HEK293 (cell line): ENCODE measurements at regions not wholly inside any gene's neighbourhood (a gene's known extent, or its start where the extent isn't known, plus 50 kb on each side); places are given as distances from the start of the nearest gene placed in this dataset.

Source experiments
- BCL11A ChIP-seq: fragments of 450-650 bp; formaldehyde crosslinking; IDR thresholded peaks from 2 replicates; pipeline ENCODE4 v1.5.1; 2016; ENCODE audit warnings: low read depth, missing biosample characterization, missing genetic modification characterization
- EGR2 ChIP-seq: fragments of 450-650 bp; formaldehyde crosslinking; IDR thresholded peaks from 2 replicates; pipeline ENCODE4 v1.5.1; 2016; ENCODE audit warnings: low read depth, missing biosample characterization, missing genetic modification characterization
- IKZF3 ChIP-seq: fragments of 450-650 bp; IDR thresholded peaks from 2 replicates; pipeline ENCODE4 v1.5.0; 2018; ENCODE audit warnings: missing biosample characterization, mild to moderate bottlenecking, missing genetic modification characterization, moderate library complexity
- MEIS1 ChIP-seq: sonication (generic); formaldehyde crosslinking; IDR thresholded peaks from 2 replicates; pipeline ENCODE4 v1.8.1; 2022; ENCODE audit warnings: missing genetic modification reagents, mild to moderate bottlenecking, borderline replicate concordance
- SCRT2 ChIP-seq: fragments of 450-650 bp; formaldehyde crosslinking; IDR thresholded peaks from 2 replicates; pipeline ENCODE4 v1.5.1; 2016; ENCODE audit warnings: missing biosample characterization, missing genetic modification characterization
- ZEB2 ChIP-seq: fragments of 450-650 bp; formaldehyde crosslinking; IDR thresholded peaks from 2 replicates; pipeline ENCODE4 v1.5.1; 2016; ENCODE audit warnings: missing biosample characterization, missing genetic modification characterization
- ZNF239 ChIP-seq: fragments of 450-650 bp; formaldehyde crosslinking; IDR thresholded peaks from 2 replicates; pipeline ENCODE4 v1.5.1; 2016; ENCODE audit warnings: missing biosample characterization, missing genetic modification characterization
- ZNF266 ChIP-seq: fragments of 450-650 bp; formaldehyde crosslinking; IDR thresholded peaks from 2 replicates; pipeline ENCODE4 v1.5.1; 2016; ENCODE audit warnings: missing biosample characterization, missing genetic modification characterization, low read depth
- ZNF544 ChIP-seq: fragments of 450-650 bp; formaldehyde crosslinking; IDR thresholded peaks from 2 replicates; pipeline ENCODE4 v1.5.0; 2017; ENCODE audit warnings: missing biosample characterization, missing genetic modification characterization
- ZNF560 ChIP-seq: fragments of 450-650 bp; formaldehyde crosslinking; IDR thresholded peaks from 2 replicates; pipeline ENCODE4 v1.5.1; 2017; ENCODE audit warnings: missing biosample characterization, missing genetic modification characterization, borderline replicate concordance
- ZNF585B ChIP-seq: fragments of 450-650 bp; formaldehyde crosslinking; IDR thresholded peaks from 2 replicates; pipeline ENCODE4 v1.5.1; 2016; ENCODE audit warnings: missing biosample characterization, missing genetic modification characterization
- ZNF791 ChIP-seq: fragments of 450-650 bp; formaldehyde crosslinking; IDR thresholded peaks from 2 replicates; pipeline ENCODE4 v1.5.1; 2016; ENCODE audit warnings: missing biosample characterization, missing genetic modification characterization
- ZSCAN23 ChIP-seq: fragments of 450-650 bp; formaldehyde crosslinking; IDR thresholded peaks from 2 replicates; pipeline ENCODE4 v1.5.1; 2016; ENCODE audit warnings: missing biosample characterization, missing genetic modification characterization
- TF ChIP-seq, protein P1 (sequence below): fragments of 450-650 bp; formaldehyde crosslinking; IDR thresholded peaks from 2 replicates; pipeline ENCODE4 v1.5.1; 2016; ENCODE audit warnings: missing biosample characterization, missing genetic modification characterization
- TF ChIP-seq, protein P2 (sequence below): fragments of 450-650 bp; formaldehyde crosslinking; IDR thresholded peaks from 2 replicates; pipeline ENCODE4 v1.5.1; 2017; ENCODE audit warnings: missing biosample characterization, missing genetic modification characterization
- TF ChIP-seq, protein P3 (sequence below): fragments of 450-650 bp; formaldehyde crosslinking; IDR thresholded peaks from 2 replicates; pipeline ENCODE4 v1.5.0; 2017; ENCODE audit warnings: missing biosample characterization, missing genetic modification characterization, borderline replicate concordance
- TF ChIP-seq, protein P4 (sequence below): fragments of 450-650 bp; formaldehyde crosslinking; IDR thresholded peaks from 2 replicates; pipeline ENCODE4 v1.5.1; 2016; ENCODE audit warnings: missing biosample characterization, missing genetic modification characterization
- TF ChIP-seq, protein P5 (sequence below): fragments of 450-650 bp; formaldehyde crosslinking; IDR thresholded peaks from 2 replicates; pipeline ENCODE4 v1.5.1; 2016; ENCODE audit warnings: missing biosample characterization, missing genetic modification characterization, low read depth

DNA sequence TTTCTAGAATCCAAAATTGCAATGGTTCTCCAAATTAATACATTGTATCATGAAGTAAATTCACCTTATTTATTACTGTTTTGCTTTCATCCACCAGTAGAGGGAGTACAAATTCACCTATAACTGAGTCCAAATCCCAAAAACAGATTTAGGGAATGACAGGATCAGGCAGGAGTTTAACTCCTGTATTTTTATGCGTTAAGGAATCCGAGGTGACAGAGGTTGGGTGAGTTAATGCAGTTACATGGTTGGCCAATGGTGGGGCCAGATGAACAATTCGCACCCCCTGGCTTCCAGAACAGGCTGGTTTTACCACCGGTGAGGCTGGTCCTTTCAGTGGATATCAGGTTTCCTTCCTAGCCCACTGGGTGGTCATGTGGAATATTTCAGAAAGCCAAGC is 82.4 kb downstream of the MTNR1A start (continued):
- TF ChIP-seq, protein P1, sequence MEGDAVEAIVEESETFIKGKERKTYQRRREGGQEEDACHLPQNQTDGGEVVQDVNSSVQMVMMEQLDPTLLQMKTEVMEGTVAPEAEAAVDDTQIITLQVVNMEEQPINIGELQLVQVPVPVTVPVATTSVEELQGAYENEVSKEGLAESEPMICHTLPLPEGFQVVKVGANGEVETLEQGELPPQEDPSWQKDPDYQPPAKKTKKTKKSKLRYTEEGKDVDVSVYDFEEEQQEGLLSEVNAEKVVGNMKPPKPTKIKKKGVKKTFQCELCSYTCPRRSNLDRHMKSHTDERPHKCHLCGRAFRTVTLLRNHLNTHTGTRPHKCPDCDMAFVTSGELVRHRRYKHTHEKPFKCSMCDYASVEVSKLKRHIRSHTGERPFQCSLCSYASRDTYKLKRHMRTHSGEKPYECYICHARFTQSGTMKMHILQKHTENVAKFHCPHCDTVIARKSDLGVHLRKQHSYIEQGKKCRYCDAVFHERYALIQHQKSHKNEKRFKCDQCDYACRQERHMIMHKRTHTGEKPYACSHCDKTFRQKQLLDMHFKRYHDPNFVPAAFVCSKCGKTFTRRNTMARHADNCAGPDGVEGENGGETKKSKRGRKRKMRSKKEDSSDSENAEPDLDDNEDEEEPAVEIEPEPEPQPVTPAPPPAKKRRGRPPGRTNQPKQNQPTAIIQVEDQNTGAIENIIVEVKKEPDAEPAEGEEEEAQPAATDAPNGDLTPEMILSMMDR (tag by site-specific recombination), result 0 out of 2 replicates have a peak, but pooled peaks have one; percentile 6
- no peak for TF ChIP-seq ZNF791 (tag by site-specific recombination)
- TF ChIP-seq ZEB2 (tag by site-specific recombination), result no peak
- no peak for TF ChIP-seq MEIS1 (CRISPR knock-in tag)
- TF ChIP-seq ZSCAN23 (tag by site-specific recombination), result no peak
- TF ChIP-seq, protein P2, sequence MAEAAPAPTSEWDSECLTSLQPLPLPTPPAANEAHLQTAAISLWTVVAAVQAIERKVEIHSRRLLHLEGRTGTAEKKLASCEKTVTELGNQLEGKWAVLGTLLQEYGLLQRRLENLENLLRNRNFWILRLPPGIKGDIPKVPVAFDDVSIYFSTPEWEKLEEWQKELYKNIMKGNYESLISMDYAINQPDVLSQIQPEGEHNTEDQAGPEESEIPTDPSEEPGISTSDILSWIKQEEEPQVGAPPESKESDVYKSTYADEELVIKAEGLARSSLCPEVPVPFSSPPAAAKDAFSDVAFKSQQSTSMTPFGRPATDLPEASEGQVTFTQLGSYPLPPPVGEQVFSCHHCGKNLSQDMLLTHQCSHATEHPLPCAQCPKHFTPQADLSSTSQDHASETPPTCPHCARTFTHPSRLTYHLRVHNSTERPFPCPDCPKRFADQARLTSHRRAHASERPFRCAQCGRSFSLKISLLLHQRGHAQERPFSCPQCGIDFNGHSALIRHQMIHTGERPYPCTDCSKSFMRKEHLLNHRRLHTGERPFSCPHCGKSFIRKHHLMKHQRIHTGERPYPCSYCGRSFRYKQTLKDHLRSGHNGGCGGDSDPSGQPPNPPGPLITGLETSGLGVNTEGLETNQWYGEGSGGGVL (tag by site-specific recombination), result no peak
- TF ChIP-seq, protein P3, sequence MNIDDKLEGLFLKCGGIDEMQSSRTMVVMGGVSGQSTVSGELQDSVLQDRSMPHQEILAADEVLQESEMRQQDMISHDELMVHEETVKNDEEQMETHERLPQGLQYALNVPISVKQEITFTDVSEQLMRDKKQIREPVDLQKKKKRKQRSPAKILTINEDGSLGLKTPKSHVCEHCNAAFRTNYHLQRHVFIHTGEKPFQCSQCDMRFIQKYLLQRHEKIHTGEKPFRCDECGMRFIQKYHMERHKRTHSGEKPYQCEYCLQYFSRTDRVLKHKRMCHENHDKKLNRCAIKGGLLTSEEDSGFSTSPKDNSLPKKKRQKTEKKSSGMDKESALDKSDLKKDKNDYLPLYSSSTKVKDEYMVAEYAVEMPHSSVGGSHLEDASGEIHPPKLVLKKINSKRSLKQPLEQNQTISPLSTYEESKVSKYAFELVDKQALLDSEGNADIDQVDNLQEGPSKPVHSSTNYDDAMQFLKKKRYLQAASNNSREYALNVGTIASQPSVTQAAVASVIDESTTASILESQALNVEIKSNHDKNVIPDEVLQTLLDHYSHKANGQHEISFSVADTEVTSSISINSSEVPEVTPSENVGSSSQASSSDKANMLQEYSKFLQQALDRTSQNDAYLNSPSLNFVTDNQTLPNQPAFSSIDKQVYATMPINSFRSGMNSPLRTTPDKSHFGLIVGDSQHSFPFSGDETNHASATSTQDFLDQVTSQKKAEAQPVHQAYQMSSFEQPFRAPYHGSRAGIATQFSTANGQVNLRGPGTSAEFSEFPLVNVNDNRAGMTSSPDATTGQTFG (tag by site-specific recombination), result no peak
- no peak for TF ChIP-seq ZNF585B (tag by site-specific recombination)
- TF ChIP-seq EGR2 (tag by site-specific recombination), result no peak
- no peak for TF ChIP-seq SCRT2 (tag by site-specific recombination)
- TF ChIP-seq ZNF266, result no peak
- TF ChIP-seq ZNF239 (tag by site-specific recombination), result no peak
- TF ChIP-seq ZNF544 (tag by site-specific recombination), result no peak
- TF ChIP-seq, protein P4, sequence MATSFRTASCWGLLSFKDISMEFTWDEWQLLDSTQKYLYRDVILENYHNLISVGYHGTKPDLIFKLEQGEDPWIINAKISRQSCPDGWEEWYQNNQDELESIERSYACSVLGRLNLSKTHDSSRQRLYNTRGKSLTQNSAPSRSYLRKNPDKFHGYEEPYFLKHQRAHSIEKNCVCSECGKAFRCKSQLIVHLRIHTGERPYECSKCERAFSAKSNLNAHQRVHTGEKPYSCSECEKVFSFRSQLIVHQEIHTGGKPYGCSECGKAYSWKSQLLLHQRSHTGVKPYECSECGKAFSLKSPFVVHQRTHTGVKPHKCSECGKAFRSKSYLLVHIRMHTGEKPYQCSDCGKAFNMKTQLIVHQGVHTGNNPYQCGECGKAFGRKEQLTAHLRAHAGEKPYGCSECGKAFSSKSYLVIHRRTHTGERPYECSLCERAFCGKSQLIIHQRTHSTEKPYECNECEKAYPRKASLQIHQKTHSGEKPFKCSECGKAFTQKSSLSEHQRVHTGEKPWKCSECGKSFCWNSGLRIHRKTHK (tag by site-specific recombination), result no peak
- 0 out of 2 replicates have a peak, but pooled peaks have one; percentile 37 for TF ChIP-seq IKZF3 (tag by site-specific recombination)
- TF ChIP-seq, protein P5, sequence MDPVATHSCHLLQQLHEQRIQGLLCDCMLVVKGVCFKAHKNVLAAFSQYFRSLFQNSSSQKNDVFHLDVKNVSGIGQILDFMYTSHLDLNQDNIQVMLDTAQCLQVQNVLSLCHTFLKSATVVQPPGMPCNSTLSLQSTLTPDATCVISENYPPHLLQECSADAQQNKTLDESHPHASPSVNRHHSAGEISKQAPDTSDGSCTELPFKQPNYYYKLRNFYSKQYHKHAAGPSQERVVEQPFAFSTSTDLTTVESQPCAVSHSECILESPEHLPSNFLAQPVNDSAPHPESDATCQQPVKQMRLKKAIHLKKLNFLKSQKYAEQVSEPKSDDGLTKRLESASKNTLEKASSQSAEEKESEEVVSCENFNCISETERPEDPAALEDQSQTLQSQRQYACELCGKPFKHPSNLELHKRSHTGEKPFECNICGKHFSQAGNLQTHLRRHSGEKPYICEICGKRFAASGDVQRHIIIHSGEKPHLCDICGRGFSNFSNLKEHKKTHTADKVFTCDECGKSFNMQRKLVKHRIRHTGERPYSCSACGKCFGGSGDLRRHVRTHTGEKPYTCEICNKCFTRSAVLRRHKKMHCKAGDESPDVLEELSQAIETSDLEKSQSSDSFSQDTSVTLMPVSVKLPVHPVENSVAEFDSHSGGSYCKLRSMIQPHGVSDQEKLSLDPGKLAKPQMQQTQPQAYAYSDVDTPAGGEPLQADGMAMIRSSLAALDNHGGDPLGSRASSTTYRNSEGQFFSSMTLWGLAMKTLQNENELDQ (tag by site-specific recombination), result no peak
- no peak for TF ChIP-seq ZNF560 (tag by site-specific recombination)
- no peak for TF ChIP-seq BCL11A (tag by site-specific recombination)
